Dermis microvascular lymphatic vessel endothelial cell (primary cell): ENCODE measurements at regions not wholly inside any gene's neighbourhood (a gene's known extent, or its start where the extent isn't known, plus 50 kb on each side); places are given as distances from the start of the nearest gene placed in this dataset.
A peak's percentile ranks its signal among the peaks of the same experiment; 100 is the strongest.
"Not testable (repeated sequence)": the region's sequence is repeated elsewhere in the genome, so short reads cannot be mapped to it uniquely, and the experiment has no call there.

Experiments
- DNase-seq, 2 donors: peaks; one replicate each; pipeline versions ENCODE4 v3.0.0 to v3.0.0-alpha.2; 2010; ENCODE audit warnings: low read depth in 2 of 2

GRCh38 chr1:147103416-147104155 is 68.7 kb downstream of the PRKAB2 start:
- DNase-seq, result not testable (repeated sequence)

- DNase-seq, result no peak
These were observed 73.1 kb downstream of the PRKAB2 start for GRCh38 chr1:147099192-147099591.

GRCh38 chr1:147098338-147098973 is 73.8 kb downstream of the PRKAB2 start:
- DNase-seq, result peak in 1 of 2 donors; percentile 17

- no peak for DNase-seq
These were observed 76.6 kb downstream of the PRKAB2 start for GRCh38 chr1:147095691-147096090.

GRCh38 chr1:147091801-147092200 is 80.5 kb downstream of the PRKAB2 start:
- no peak for DNase-seq

- DNase-seq, result no peak
These were observed 82.8 kb downstream of the PRKAB2 start for GRCh38 chr1:147089457-147089856.

GRCh38 chr1:147086129-147086528 is 86.1 kb downstream of the PRKAB2 start:
- no peak for DNase-seq

- peak; percentile 79 to 81 for DNase-seq
These were observed 87.8 kb downstream of the PRKAB2 start for GRCh38 chr1:147084273-147085096.

GRCh38 chr1:147083919-147084272 is 88.4 kb downstream of the PRKAB2 start:
- no peak for DNase-seq

- no peak for DNase-seq
These were observed 91.4 kb downstream of the PRKAB2 start for GRCh38 chr1:147080671-147081394.

- DNase-seq, result no peak
These were observed 92.1 kb downstream of the PRKAB2 start for GRCh38 chr1:147080006-147080661.

- DNase-seq, result no peak
These were observed 92.8 kb downstream of the PRKAB2 start for GRCh38 chr1:147079400-147080005.

GRCh38 chr1:147078606-147079399 is 93.5 kb downstream of the PRKAB2 start:
- DNase-seq, result no peak

- no peak for DNase-seq
These were observed 94.2 kb downstream of the PRKAB2 start for GRCh38 chr1:147077936-147078605.

GRCh38 chr1:147077523-147077922 is 94.7 kb downstream of the PRKAB2 start:
- DNase-seq, result no peak

- no peak for DNase-seq
These were observed 95.2 kb downstream of the PRKAB2 start for GRCh38 chr1:147077081-147077480.

- no peak for DNase-seq
These were observed 95.8 kb downstream of the PRKAB2 start for GRCh38 chr1:147076442-147076841.

- DNase-seq, result no peak
These were observed 99.5 kb downstream of the PRKAB2 start for GRCh38 chr1:147072482-147073432.
